Esophagus muscularis mucosa (tissue), 3 donors: ENCODE measurements at regions not wholly inside any gene's neighbourhood (a gene's known extent, or its start where the extent isn't known, plus 50 kb on each side); places are given as distances from the start of the nearest gene placed in this dataset.

ENCODE experiments used
- POLR2A ChIP-seq: fragments of 450-650 bp; IDR thresholded peaks from one replicate; pipeline ENCODE4 v1.6.1; 2017; ENCODE audit warnings: antibody characterized with exemption, moderate library complexity, mild to moderate bottlenecking, low read depth
- POLR2AphosphoS5 ChIP-seq, 2 donors: sonication (generic); formaldehyde crosslinking; IDR thresholded peaks; one replicate each; pipeline ENCODE4 v1.6.1; 2017; ENCODE audit warnings: antibody characterized with exemption in 2 of 2
- TF ChIP-seq, protein P1 (sequence below), 3 experiments: fragments of 200-600 bp in 2 of 3; fragments of 450-650 bp in 1 of 3; sonication (generic) in 2 of 3; IDR thresholded peaks; one replicate each; pipeline ENCODE4 v1.5.1; 2017 to 2019; ENCODE audit warnings: antibody characterized with exemption in 3 of 3, mild to moderate bottlenecking in 2 of 3, moderate library complexity in 1 of 3

GRCh38 chr10:4372601-4373000 lies 453.4 kb upstream of the AKR1E2 start:
- TF ChIP-seq, protein P1, sequence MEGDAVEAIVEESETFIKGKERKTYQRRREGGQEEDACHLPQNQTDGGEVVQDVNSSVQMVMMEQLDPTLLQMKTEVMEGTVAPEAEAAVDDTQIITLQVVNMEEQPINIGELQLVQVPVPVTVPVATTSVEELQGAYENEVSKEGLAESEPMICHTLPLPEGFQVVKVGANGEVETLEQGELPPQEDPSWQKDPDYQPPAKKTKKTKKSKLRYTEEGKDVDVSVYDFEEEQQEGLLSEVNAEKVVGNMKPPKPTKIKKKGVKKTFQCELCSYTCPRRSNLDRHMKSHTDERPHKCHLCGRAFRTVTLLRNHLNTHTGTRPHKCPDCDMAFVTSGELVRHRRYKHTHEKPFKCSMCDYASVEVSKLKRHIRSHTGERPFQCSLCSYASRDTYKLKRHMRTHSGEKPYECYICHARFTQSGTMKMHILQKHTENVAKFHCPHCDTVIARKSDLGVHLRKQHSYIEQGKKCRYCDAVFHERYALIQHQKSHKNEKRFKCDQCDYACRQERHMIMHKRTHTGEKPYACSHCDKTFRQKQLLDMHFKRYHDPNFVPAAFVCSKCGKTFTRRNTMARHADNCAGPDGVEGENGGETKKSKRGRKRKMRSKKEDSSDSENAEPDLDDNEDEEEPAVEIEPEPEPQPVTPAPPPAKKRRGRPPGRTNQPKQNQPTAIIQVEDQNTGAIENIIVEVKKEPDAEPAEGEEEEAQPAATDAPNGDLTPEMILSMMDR (IDR thresholded peaks at IDR 0.05): no peak
- TF ChIP-seq POLR2A: no peak
- TF ChIP-seq POLR2AphosphoS5 (IDR thresholded peaks at IDR 0.05): peak; percentile 63 to 70
